ENCODE measurements at regions not wholly inside any gene's neighbourhood (a gene's known extent, or its start where the extent isn't known, plus 50 kb on each side); places are given as distances from the start of the nearest gene placed in this dataset.

- no peaks in the 10 kb centered on the region for H3K4me1 ChIP-seq (ENCODE audit: control insufficient read depth, insufficient read depth, low read length)
- no peak overlapping the region for H3K27ac ChIP-seq (ENCODE audit: low read length)
- H3K9me3 ChIP-seq (ENCODE audit: control insufficient read depth, insufficient read depth, low read depth, low read length), result no peaks in the 10 kb centered on the region
- intact Hi-C loops (cut with micrococcal nuclease; ENCODE audit: unreplicated experiment), result no loop called here
- ATAC-seq, result no peak
- CTCF ChIA-PET, result no interaction called here
- POLR2A ChIA-PET, result no interaction called here
- H3K36me3 ChIP-seq (ENCODE audit: control insufficient read depth, insufficient read depth, low read length), result no peaks in the 10 kb centered on the region
- H3K27me3 ChIP-seq (ENCODE audit: control insufficient read depth, insufficient read depth, low read length), result no peaks in the 10 kb centered on the region
- TF ChIP-seq POLR2AphosphoS5 (IDR thresholded peaks at IDR 0.05; ENCODE audit: low read depth, low read length) (no peak), TCF7L2 (IDR thresholded peaks at IDR 0.05; ENCODE audit: low read depth, low read length) (no peak), CTCF (IDR thresholded peaks at IDR 0.05) (no peak), SIN3A (IDR thresholded peaks at IDR 0.05; ENCODE audit: borderline replicate concordance, insufficient read depth, low read depth, low read length) (no peak), REST (IDR thresholded peaks at IDR 0.05; ENCODE audit: insufficient read depth in 1 of 2, low read depth in 2 of 2, low read length in 1 of 2) (no peak)
- BruUV-seq (replicated peaks), result no TSS peak
- in situ Hi-C loops (cut with HindIII; ENCODE audit: low pct_unique_long_range_greater_than_20kb, low sequenced_read_pairs), result no loop called here
- DNase-seq (ENCODE audit: low read depth, low spot score), result no peak
- H3K4me3 ChIP-seq (ENCODE audit: low read depth in 2 of 2, low read length in 2 of 2), result no peak overlapping the region
Observed at GRCh38 chr3:72257203-72257602, 472.3 kb upstream of the PROK2 start.

GRCh38 chr3:72256716-72257115 lies 471.8 kb upstream of the PROK2 start:
- ChIA-PET CTCF (no interaction called here), POLR2A (no interaction called here)
- no peaks in the 10 kb centered on the region for H3K36me3 ChIP-seq (ENCODE audit: control insufficient read depth, insufficient read depth, low read length)
- H3K27ac ChIP-seq (ENCODE audit: low read length), result no peak overlapping the region
- intact Hi-C loops (cut with micrococcal nuclease; ENCODE audit: unreplicated experiment), result no loop called here
- no peaks in the 10 kb centered on the region for H3K27me3 ChIP-seq (ENCODE audit: control insufficient read depth, insufficient read depth, low read length)
- H3K4me1 ChIP-seq (ENCODE audit: control insufficient read depth, insufficient read depth, low read length), result no peaks in the 10 kb centered on the region
- ATAC-seq (no peak), DNase-seq (ENCODE audit: low read depth, low spot score) (no peak)
- H3K4me3 ChIP-seq (ENCODE audit: low read depth in 2 of 2, low read length in 2 of 2), result no peak overlapping the region
- TF ChIP-seq CTCF (IDR thresholded peaks at IDR 0.05) (no peak), REST (IDR thresholded peaks at IDR 0.05; ENCODE audit: insufficient read depth in 1 of 2, low read depth in 2 of 2, low read length in 1 of 2) (no peak), TCF7L2 (IDR thresholded peaks at IDR 0.05; ENCODE audit: low read depth, low read length) (no peak), SIN3A (IDR thresholded peaks at IDR 0.05; ENCODE audit: borderline replicate concordance, insufficient read depth, low read depth, low read length) (no peak), POLR2AphosphoS5 (IDR thresholded peaks at IDR 0.05; ENCODE audit: low read depth, low read length) (no peak)
- in situ Hi-C loops (cut with HindIII; ENCODE audit: low pct_unique_long_range_greater_than_20kb, low sequenced_read_pairs), result no loop called here
- H3K9me3 ChIP-seq (ENCODE audit: control insufficient read depth, insufficient read depth, low read depth, low read length), result no peaks in the 10 kb centered on the region
- BruUV-seq (replicated peaks), result no TSS peak
